ENCODE measurements at regions not wholly inside any gene's neighbourhood (a gene's known extent, or its start where the extent isn't known, plus 50 kb on each side); places are given as distances from the start of the nearest gene placed in this dataset.
A peak's percentile ranks its signal among the peaks of the same experiment; 100 is the strongest.

- Histone ChIP-seq H3K4me1 (ENCODE audit: control insufficient read depth, insufficient read depth, low read length) (no peaks in the 10 kb centered on the region), H3K4me3 (ENCODE audit: insufficient read depth, low read depth, low read length) (no peak overlapping the region), H3K36me3 (ENCODE audit: control insufficient read depth, insufficient read depth, low read length) (no peaks in the 10 kb centered on the region), H3K27me3 (ENCODE audit: control insufficient read depth, insufficient read depth, low read length, poor library complexity, severe bottlenecking) (no peaks in the 10 kb centered on the region), H3K27ac (ENCODE audit: insufficient read depth, low read depth, low read length, poor library complexity, severe bottlenecking) (no peak overlapping the region), H3K9me3 (ENCODE audit: control insufficient read depth, low read length) (no peaks in the 10 kb centered on the region)
- 82 to 93% methylated on average over 3 of the region's 3 CpGs for WGBS, 2 experiments
These were observed 118.9 kb upstream of the SYT6 start for GRCh38 chr1:114272593-114272992.

GRCh38 chr1:114270718-114271117, 117.0 kb upstream of the SYT6 start:
- WGBS, 2 experiments = 96% methylated on average over 2 of the region's 2 CpGs
- Histone ChIP-seq H3K4me3 (ENCODE audit: insufficient read depth, low read depth, low read length) (no peak overlapping the region), H3K36me3 (ENCODE audit: control insufficient read depth, insufficient read depth, low read length) (no peaks in the 10 kb centered on the region), H3K27ac (ENCODE audit: insufficient read depth, low read depth, low read length, poor library complexity, severe bottlenecking) (no peak overlapping the region), H3K9me3 (ENCODE audit: control insufficient read depth, low read length) (no peaks in the 10 kb centered on the region), H3K4me1 (ENCODE audit: control insufficient read depth, insufficient read depth, low read length) (no peaks in the 10 kb centered on the region), H3K27me3 (ENCODE audit: control insufficient read depth, insufficient read depth, low read length, poor library complexity, severe bottlenecking) (no peaks in the 10 kb centered on the region)

DNA sequence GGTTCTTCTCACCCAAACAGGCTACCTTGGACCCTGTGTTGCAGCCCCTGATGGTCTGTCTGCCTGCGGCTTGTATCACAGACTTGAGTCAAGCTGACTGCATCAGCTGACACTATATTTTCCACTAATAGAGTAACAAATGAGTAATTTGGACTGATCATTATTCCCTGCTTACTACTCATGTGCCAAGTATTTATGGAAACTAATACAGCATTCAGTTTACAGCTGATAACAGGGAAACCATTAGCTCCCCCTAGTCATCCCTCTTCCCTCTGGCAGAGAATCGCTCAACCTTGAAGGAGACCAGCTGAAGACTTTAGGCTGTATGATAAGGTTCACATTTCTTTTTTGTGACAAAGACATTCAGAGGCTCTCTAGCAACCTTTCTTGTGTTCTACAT, 116.6 kb upstream of the SYT6 start:
- H3K9me3 ChIP-seq (ENCODE audit: control insufficient read depth, low read length) = no peaks in the 10 kb centered on the region
- H3K27ac ChIP-seq (ENCODE audit: insufficient read depth, low read depth, low read length, poor library complexity, severe bottlenecking) = no peak overlapping the region
- no peaks in the 10 kb centered on the region for H3K36me3 ChIP-seq (ENCODE audit: control insufficient read depth, insufficient read depth, low read length)
- H3K4me3 ChIP-seq (ENCODE audit: insufficient read depth, low read depth, low read length) = no peak overlapping the region
- H3K4me1 ChIP-seq (ENCODE audit: control insufficient read depth, insufficient read depth, low read length) = no peaks in the 10 kb centered on the region
- no peaks in the 10 kb centered on the region for H3K27me3 ChIP-seq (ENCODE audit: control insufficient read depth, insufficient read depth, low read length, poor library complexity, severe bottlenecking)
- 77 to 92% methylated on average over 2 of the region's 2 CpGs for WGBS, 2 experiments

- no peak overlapping the region for H3K4me3 ChIP-seq (ENCODE audit: insufficient read depth, low read depth, low read length)
- no peaks in the 10 kb centered on the region for H3K4me1 ChIP-seq (ENCODE audit: control insufficient read depth, insufficient read depth, low read length)
- WGBS, 2 experiments = 78 to 99% methylated on average over 1 to 2 of the region's 2 CpGs
- no peaks in the 10 kb centered on the region for H3K36me3 ChIP-seq (ENCODE audit: control insufficient read depth, insufficient read depth, low read length)
- H3K27me3 ChIP-seq (ENCODE audit: control insufficient read depth, insufficient read depth, low read length, poor library complexity, severe bottlenecking) = no peaks in the 10 kb centered on the region
- no peaks in the 10 kb centered on the region for H3K9me3 ChIP-seq (ENCODE audit: control insufficient read depth, low read length)
- H3K27ac ChIP-seq (ENCODE audit: insufficient read depth, low read depth, low read length, poor library complexity, severe bottlenecking) = no peak overlapping the region
These were observed 115.9 kb upstream of the SYT6 start for GRCh38 chr1:114269539-114269938.

DNA sequence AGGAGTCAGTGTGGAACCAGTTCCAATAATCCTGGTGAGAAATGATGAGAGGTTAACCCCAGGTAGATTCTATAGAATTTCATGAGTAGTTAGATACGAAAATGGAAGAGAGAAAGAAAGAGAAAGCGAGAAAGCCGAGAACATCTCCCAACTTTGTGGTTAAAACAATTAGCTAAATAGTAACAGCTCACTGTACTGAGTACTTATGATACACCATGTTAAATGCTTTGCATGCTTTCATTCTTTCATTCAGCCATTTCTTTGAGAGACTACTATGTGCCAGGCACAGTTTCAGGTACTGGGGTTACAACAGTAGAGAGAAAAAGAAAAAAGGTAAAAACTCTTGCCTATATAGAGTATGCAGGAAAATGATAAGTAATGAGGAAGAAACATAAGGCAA, 109.7 kb upstream of the SYT6 start:
- Histone ChIP-seq H3K27ac (ENCODE audit: insufficient read depth, low read depth, low read length, poor library complexity, severe bottlenecking) (peak overlapping the region; percentile 40), H3K4me3 (ENCODE audit: insufficient read depth, low read depth, low read length) (no peak overlapping the region), H3K27me3 (ENCODE audit: control insufficient read depth, insufficient read depth, low read length, poor library complexity, severe bottlenecking) (no peaks in the 10 kb centered on the region), H3K4me1 (ENCODE audit: control insufficient read depth, insufficient read depth, low read length) (peaks cover 4% of the 10 kb centered on the region), H3K9me3 (ENCODE audit: control insufficient read depth, low read length) (no peaks in the 10 kb centered on the region), H3K36me3 (ENCODE audit: control insufficient read depth, insufficient read depth, low read length) (no peaks in the 10 kb centered on the region)
- WGBS, 2 experiments = 94 to 98% methylated on average over 3 of the region's 3 CpGs

GRCh38 chr1:114262337-114262736, 108.7 kb upstream of the SYT6 start:
- Histone ChIP-seq H3K27ac (ENCODE audit: insufficient read depth, low read depth, low read length, poor library complexity, severe bottlenecking) (no peak overlapping the region), H3K27me3 (ENCODE audit: control insufficient read depth, insufficient read depth, low read length, poor library complexity, severe bottlenecking) (no peaks in the 10 kb centered on the region), H3K9me3 (ENCODE audit: control insufficient read depth, low read length) (no peaks in the 10 kb centered on the region), H3K4me1 (ENCODE audit: control insufficient read depth, insufficient read depth, low read length) (peaks cover 4% of the 10 kb centered on the region), H3K4me3 (ENCODE audit: insufficient read depth, low read depth, low read length) (no peak overlapping the region), H3K36me3 (ENCODE audit: control insufficient read depth, insufficient read depth, low read length) (no peaks in the 10 kb centered on the region)
- 91% methylated on average over 2 of the region's 2 CpGs for WGBS, 2 experiments

DNA sequence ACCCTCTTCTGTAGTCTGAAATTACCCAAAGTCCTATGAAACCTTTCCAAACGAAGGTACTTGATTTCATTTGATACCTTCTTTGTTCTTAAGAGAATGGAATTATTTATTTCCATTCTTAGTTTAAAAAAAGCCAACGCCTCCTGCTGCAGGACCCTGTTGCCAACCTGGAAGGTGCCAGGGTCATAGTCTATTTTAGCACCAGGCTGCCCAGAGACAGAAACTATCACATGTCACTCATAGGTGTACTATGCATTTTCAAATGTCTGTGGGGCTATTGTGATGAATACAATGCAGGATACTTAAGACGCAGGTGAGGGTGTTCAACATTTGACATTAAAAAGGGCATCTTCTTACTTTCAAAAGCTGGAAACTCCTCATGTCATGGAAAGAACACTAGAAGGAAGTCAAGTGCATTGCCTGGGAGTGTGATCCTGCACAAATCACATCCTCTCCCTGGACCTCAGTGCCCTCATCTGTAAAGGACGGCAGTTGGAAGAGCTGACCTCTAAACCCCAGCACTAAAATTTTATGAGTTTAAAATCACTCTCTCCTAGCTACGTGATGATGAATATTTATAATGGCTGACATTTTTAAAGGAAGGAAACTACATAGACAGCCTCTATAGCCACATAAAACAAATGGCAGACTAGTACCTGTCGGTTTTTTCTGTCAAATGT, 107.3 kb upstream of the SYT6 start:
- 94 to 96% methylated on average over 4 to 6 of the region's 6 CpGs for WGBS, 2 experiments
- H3K27ac ChIP-seq (ENCODE audit: insufficient read depth, low read depth, low read length, poor library complexity, severe bottlenecking) = no peak overlapping the region
- no peaks in the 10 kb centered on the region for H3K9me3 ChIP-seq (ENCODE audit: control insufficient read depth, low read length)
- no peak overlapping the region for H3K4me3 ChIP-seq (ENCODE audit: insufficient read depth, low read depth, low read length)
- H3K27me3 ChIP-seq (ENCODE audit: control insufficient read depth, insufficient read depth, low read length, poor library complexity, severe bottlenecking) = no peaks in the 10 kb centered on the region
- peaks cover 4% of the 10 kb centered on the region for H3K4me1 ChIP-seq (ENCODE audit: control insufficient read depth, insufficient read depth, low read length)
- no peaks in the 10 kb centered on the region for H3K36me3 ChIP-seq (ENCODE audit: control insufficient read depth, insufficient read depth, low read length)

DNA sequence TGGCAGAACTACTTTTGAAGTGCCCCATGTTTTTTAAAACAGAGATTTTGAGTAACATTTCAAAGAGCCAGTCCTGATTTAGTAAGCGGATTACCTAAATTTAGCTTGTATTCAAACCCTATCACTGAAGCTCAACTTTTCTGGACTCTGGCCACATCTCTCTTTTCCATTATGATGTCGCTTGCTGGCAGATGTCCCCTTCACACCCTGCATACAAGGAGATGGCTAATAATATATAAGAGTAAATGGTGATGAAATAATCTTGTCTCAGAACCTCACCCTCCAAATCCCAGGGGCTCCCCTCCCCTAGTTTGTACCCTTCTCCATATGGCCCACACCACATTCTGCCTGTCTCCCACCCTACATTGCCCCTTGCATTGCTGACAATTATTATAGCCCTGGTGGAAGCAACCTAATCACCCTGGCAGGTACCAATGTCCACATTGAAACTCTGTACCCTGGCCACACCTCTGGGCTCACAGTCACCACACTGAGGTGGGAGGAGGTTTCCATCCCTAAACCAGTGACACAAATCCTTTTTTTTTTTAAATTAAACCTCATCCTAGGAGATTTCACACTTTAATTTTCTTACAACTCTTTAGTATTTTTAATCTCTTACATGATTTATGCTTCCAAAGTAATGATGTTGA, 106.0 kb upstream of the SYT6 start:
- H3K4me1 ChIP-seq (ENCODE audit: control insufficient read depth, insufficient read depth, low read length) = peaks cover 4% of the 10 kb centered on the region
- H3K36me3 ChIP-seq (ENCODE audit: control insufficient read depth, insufficient read depth, low read length) = no peaks in the 10 kb centered on the region
- no peak overlapping the region for H3K4me3 ChIP-seq (ENCODE audit: insufficient read depth, low read depth, low read length)
- 96 to 100% methylated on average over 1 of the region's 2 CpGs for WGBS, 2 experiments
- no peaks in the 10 kb centered on the region for H3K27me3 ChIP-seq (ENCODE audit: control insufficient read depth, insufficient read depth, low read length, poor library complexity, severe bottlenecking)
- H3K27ac ChIP-seq (ENCODE audit: insufficient read depth, low read depth, low read length, poor library complexity, severe bottlenecking) = no peak overlapping the region
- H3K9me3 ChIP-seq (ENCODE audit: control insufficient read depth, low read length) = no peaks in the 10 kb centered on the region

DNA sequence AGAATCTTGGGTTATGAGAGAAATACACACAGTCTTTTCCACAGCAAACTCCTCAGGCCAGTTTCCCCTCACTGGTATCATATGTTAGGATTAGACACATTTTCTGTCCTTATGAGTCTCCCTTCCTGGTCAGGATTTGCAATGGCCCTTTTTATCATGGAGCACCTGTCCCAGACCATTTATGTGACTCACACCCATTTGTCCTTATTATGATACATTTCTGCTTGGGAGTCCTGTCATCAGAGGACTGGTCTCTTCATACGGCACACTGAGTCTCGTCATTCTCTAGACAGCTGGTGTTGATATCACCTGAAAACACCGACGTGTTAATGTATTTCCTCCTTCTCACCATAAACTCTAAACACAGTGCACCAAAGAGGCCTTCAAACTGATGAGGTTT, 105.0 kb upstream of the SYT6 start:
- WGBS, 2 experiments = 93 to 95% methylated on average over 4 of the region's 4 CpGs
- Histone ChIP-seq H3K9me3 (ENCODE audit: control insufficient read depth, low read length) (no peaks in the 10 kb centered on the region), H3K36me3 (ENCODE audit: control insufficient read depth, insufficient read depth, low read length) (no peaks in the 10 kb centered on the region), H3K4me1 (ENCODE audit: control insufficient read depth, insufficient read depth, low read length) (peaks cover 4% of the 10 kb centered on the region), H3K27ac (ENCODE audit: insufficient read depth, low read depth, low read length, poor library complexity, severe bottlenecking) (no peak overlapping the region), H3K4me3 (ENCODE audit: insufficient read depth, low read depth, low read length) (no peak overlapping the region), H3K27me3 (ENCODE audit: control insufficient read depth, insufficient read depth, low read length, poor library complexity, severe bottlenecking) (no peaks in the 10 kb centered on the region)

GRCh38 chr1:114258074-114258473, 104.4 kb upstream of the SYT6 start:
- WGBS, 2 experiments = 99% methylated on average over 3 of the region's 3 CpGs
- H3K36me3 ChIP-seq (ENCODE audit: control insufficient read depth, insufficient read depth, low read length) = no peaks in the 10 kb centered on the region
- no peaks in the 10 kb centered on the region for H3K9me3 ChIP-seq (ENCODE audit: control insufficient read depth, low read length)
- H3K4me1 ChIP-seq (ENCODE audit: control insufficient read depth, insufficient read depth, low read length) = peaks cover 4% of the 10 kb centered on the region
- H3K27me3 ChIP-seq (ENCODE audit: control insufficient read depth, insufficient read depth, low read length, poor library complexity, severe bottlenecking) = no peaks in the 10 kb centered on the region
- no peak overlapping the region for H3K4me3 ChIP-seq (ENCODE audit: insufficient read depth, low read depth, low read length)
- H3K27ac ChIP-seq (ENCODE audit: insufficient read depth, low read depth, low read length, poor library complexity, severe bottlenecking) = no peak overlapping the region

Measured in ectodermal cell (in vitro differentiated cells).